Stimulated activated naive CD8-positive, alpha-beta T cell treated with anti-CD3 and anti-CD28 coated beads, Interleukin-15, amount 100 ng/mL, for 72 hours (primary cell): ENCODE measurements at regions not wholly inside any gene's neighbourhood (a gene's known extent, or its start where the extent isn't known, plus 50 kb on each side); places are given as distances from the start of the nearest gene placed in this dataset.

Source experiments
- ATAC-seq: fragments of 150-1000 bp; cut with Tn5 transposase; 2 replicates; pipeline ENCODE4 v1.10.0; 2021; ENCODE audit warnings: mild to moderate bottlenecking, moderate library complexity
- DNase-seq, 2 donors: peaks; one replicate each; pipeline ENCODE4 v3.0.0; 2021 to 2022
- H3K27ac Mint-ChIP-seq, 2 donors: one replicate each; pipeline ENCODE4 v1.8.0; 2022; ENCODE audit warnings: mild to moderate bottlenecking in 2 of 2, mixed read lengths in 2 of 2, moderate library complexity in 2 of 2
- H3K27me3 Mint-ChIP-seq: one replicate; pipeline ENCODE4 v1.8.0; 2022; ENCODE audit warnings: mixed read lengths
- H3K4me1 Mint-ChIP-seq: one replicate; pipeline ENCODE4 v1.8.0; 2022; ENCODE audit warnings: mild to moderate bottlenecking, mixed read lengths
- H3K4me3 Mint-ChIP-seq, 2 donors: one replicate each; pipeline ENCODE4 v1.8.0; 2022; ENCODE audit warnings: mild to moderate bottlenecking in 2 of 2, mixed read lengths in 2 of 2, moderate library complexity in 1 of 2
- H3K9me3 Mint-ChIP-seq, 2 donors: one replicate each; pipeline ENCODE4 v1.8.0; 2022; ENCODE audit warnings: mixed read lengths in 2 of 2

- no peak overlapping the region for H3K27ac Mint-ChIP-seq
- ATAC-seq (no peak), DNase-seq (no peak)
- H3K9me3 Mint-ChIP-seq, result no peaks in the 10 kb centered on the region
- H3K4me3 Mint-ChIP-seq, result no peak overlapping the region
- H3K27me3 Mint-ChIP-seq, result peaks cover 33% of the 10 kb centered on the region
- H3K4me1 Mint-ChIP-seq, result peaks cover 14% of the 10 kb centered on the region
These were observed 72.6 kb downstream of the TENT5C start for GRCh38 chr1:117678246-117678977.

GRCh38 chr1:117679299-117679698 lies 73.5 kb downstream of the TENT5C start:
- Mint-ChIP-seq H3K9me3 (no peaks in the 10 kb centered on the region), H3K27me3 (peaks cover 31% of the 10 kb centered on the region), H3K4me1 (peaks cover 5% of the 10 kb centered on the region), H3K27ac (no peak overlapping the region), H3K4me3 (no peak overlapping the region)
- no peak for ATAC-seq
- DNase-seq, result no peak

- Mint-ChIP-seq H3K27ac (no peak overlapping the region), H3K27me3 (peaks cover 28% of the 10 kb centered on the region), H3K4me1 (no peaks in the 10 kb centered on the region), H3K4me3 (no peak overlapping the region), H3K9me3 (no peaks in the 10 kb centered on the region)
- ATAC-seq (no peak), DNase-seq (no peak)
These were observed 74.0 kb downstream of the TENT5C start for GRCh38 chr1:117679868-117680267.

- no peak for ATAC-seq
These were observed 74.6 kb downstream of the TENT5C start for GRCh38 chr1:117680316-117681002.

GRCh38 chr1:117681093-117681900 lies 75.4 kb downstream of the TENT5C start:
- DNase-seq (no peak), ATAC-seq (no peak)
- Mint-ChIP-seq H3K27me3 (peaks cover 33% of the 10 kb centered on the region), H3K27ac (peak overlapping the region in 1 of 2 donors; percentile 31), H3K4me3 (no peak overlapping the region), H3K4me1 (no peaks in the 10 kb centered on the region), H3K9me3 (no peaks in the 10 kb centered on the region)

More at GRCh38 chr1:117680316-117681002, 74.6 kb downstream of the TENT5C start:
- Mint-ChIP-seq H3K9me3 (no peaks in the 10 kb centered on the region), H3K27ac (no peak overlapping the region), H3K4me1 (no peaks in the 10 kb centered on the region), H3K27me3 (peaks cover 28% of the 10 kb centered on the region), H3K4me3 (no peak overlapping the region)
- DNase-seq, result no peak

GRCh38 chr1:117681901-117682250 lies 76.0 kb downstream of the TENT5C start:
- no peaks in the 10 kb centered on the region for H3K4me1 Mint-ChIP-seq
- no peak for ATAC-seq

GRCh38 chr1:117682372-117682771 lies 76.5 kb downstream of the TENT5C start:
- Mint-ChIP-seq H3K27me3 (peaks cover 33% of the 10 kb centered on the region), H3K9me3 (no peaks in the 10 kb centered on the region), H3K4me3 (no peak overlapping the region), H3K4me1 (no peaks in the 10 kb centered on the region), H3K27ac (no peak overlapping the region)
- DNase-seq (no peak), ATAC-seq (no peak)

More at GRCh38 chr1:117681901-117682250, 76.0 kb downstream of the TENT5C start:
- no peak overlapping the region for H3K27ac Mint-ChIP-seq
- DNase-seq, result no peak
- no peak overlapping the region for H3K4me3 Mint-ChIP-seq
- no peaks in the 10 kb centered on the region for H3K9me3 Mint-ChIP-seq
- H3K27me3 Mint-ChIP-seq, result peaks cover 33% of the 10 kb centered on the region

- Mint-ChIP-seq H3K4me3 (no peak overlapping the region), H3K9me3 (no peaks in the 10 kb centered on the region), H3K27me3 (peaks cover 34% of the 10 kb centered on the region), H3K27ac (no peak overlapping the region), H3K4me1 (no peaks in the 10 kb centered on the region)
- ATAC-seq, result no peak
- no peak for DNase-seq
These were observed 77.9 kb downstream of the TENT5C start for GRCh38 chr1:117683571-117684285.

- H3K27me3 Mint-ChIP-seq, result peaks cover 44% of the 10 kb centered on the region
These were observed 80.3 kb downstream of the TENT5C start for GRCh38 chr1:117685936-117686806.

GRCh38 chr1:117686907-117687306 lies 81.1 kb downstream of the TENT5C start:
- Mint-ChIP-seq H3K4me3 (no peak overlapping the region), H3K27ac (no peak overlapping the region), H3K9me3 (no peaks in the 10 kb centered on the region), H3K27me3 (peaks cover 51% of the 10 kb centered on the region), H3K4me1 (no peaks in the 10 kb centered on the region)
- no peak for ATAC-seq
- no peak for DNase-seq

More at GRCh38 chr1:117685936-117686806, 80.3 kb downstream of the TENT5C start:
- H3K27ac Mint-ChIP-seq, result peak overlapping the region; percentile 7 to 73
- peak; percentile 63 for ATAC-seq
- H3K4me3 Mint-ChIP-seq, result no peak overlapping the region
- H3K4me1 Mint-ChIP-seq, result no peaks in the 10 kb centered on the region
- no peak for DNase-seq
- no peaks in the 10 kb centered on the region for H3K9me3 Mint-ChIP-seq

GRCh38 chr1:117689997-117690625 lies 84.3 kb downstream of the TENT5C start:
- Mint-ChIP-seq H3K9me3 (no peaks in the 10 kb centered on the region), H3K4me1 (no peaks in the 10 kb centered on the region), H3K4me3 (no peak overlapping the region), H3K27ac (no peak overlapping the region), H3K27me3 (peaks cover 47% of the 10 kb centered on the region)
- ATAC-seq (no peak), DNase-seq (no peak)

- peaks cover 46% of the 10 kb centered on the region for H3K27me3 Mint-ChIP-seq
- no peaks in the 10 kb centered on the region for H3K9me3 Mint-ChIP-seq
- ATAC-seq, result no peak
- H3K27ac Mint-ChIP-seq, result no peak overlapping the region
- no peak overlapping the region for H3K4me3 Mint-ChIP-seq
- no peak for DNase-seq
- H3K4me1 Mint-ChIP-seq, result no peaks in the 10 kb centered on the region
These were observed 86.1 kb downstream of the TENT5C start for GRCh38 chr1:117691942-117692341.

- peaks cover 55% of the 10 kb centered on the region for H3K27me3 Mint-ChIP-seq
- no peak overlapping the region for H3K27ac Mint-ChIP-seq
- no peaks in the 10 kb centered on the region for H3K9me3 Mint-ChIP-seq
- DNase-seq (no peak), ATAC-seq (no peak)
- no peak overlapping the region for H3K4me3 Mint-ChIP-seq
- H3K4me1 Mint-ChIP-seq, result peaks cover 4% of the 10 kb centered on the region
These were observed 88.7 kb downstream of the TENT5C start for GRCh38 chr1:117694543-117694942.

GRCh38 chr1:117695796-117696490 lies 90.1 kb downstream of the TENT5C start:
- Mint-ChIP-seq H3K27me3 (peaks cover 55% of the 10 kb centered on the region), H3K27ac (no peak overlapping the region), H3K4me1 (peaks cover 4% of the 10 kb centered on the region), H3K9me3 (no peaks in the 10 kb centered on the region), H3K4me3 (no peak overlapping the region)
- DNase-seq (no peak), ATAC-seq (no peak)
